Gastroesophageal sphincter (tissue), 4 donors: ENCODE measurements at regions not wholly inside any gene's neighbourhood (a gene's known extent, or its start where the extent isn't known, plus 50 kb on each side); places are given as distances from the start of the nearest gene placed in this dataset.

Experiments used
- ATAC-seq: fragments of 150-250 bp; one replicate; pipeline ENCODE4 v1.9.1; 2016; ENCODE audit warnings: mild to moderate bottlenecking, moderate library complexity
- H3K27ac ChIP-seq, 4 donors: fragments of 200-600 bp; sonication (generic) in 3 of 4; 1 replicate in 3 of 4; 2 replicates in 1 of 4; pipeline ENCODE4 v1.5.1; 2016 to 2019
- H3K27me3 ChIP-seq: fragments of 200-600 bp; sonication (generic); one replicate; pipeline ENCODE4 v1.5.1; 2019
- H3K36me3 ChIP-seq, 2 donors: fragments of 200-600 bp; sonication (generic); one replicate each; pipeline ENCODE4 v1.5.1; 2019; ENCODE audit warnings: control low read depth in 1 of 2
- H3K4me1 ChIP-seq, 3 donors: fragments of 200-600 bp; sonication (generic); 1 replicate in 2 of 3; 2 replicates in 1 of 3; pipeline ENCODE4 v1.5.1; 2016 to 2019; ENCODE audit warnings: control low read depth in 2 of 3
- H3K4me3 ChIP-seq, 2 donors: fragments of 200-600 bp; sonication (generic); one replicate each; pipeline ENCODE4 v1.5.1; 2019; ENCODE audit warnings: mild to moderate bottlenecking in 1 of 2, moderate library complexity in 1 of 2
- H3K9me3 ChIP-seq, 3 donors: fragments of 200-600 bp; sonication (generic); one replicate each; pipeline ENCODE4 v1.5.1; 2017 to 2019; ENCODE audit warnings: control low read depth in 2 of 3
- EP300 ChIP-seq: sonication (generic); formaldehyde crosslinking; IDR thresholded peaks from one replicate; pipeline ENCODE4 v1.6.1; 2017; ENCODE audit warnings: antibody characterized with exemption, mild to moderate bottlenecking
- POLR2A ChIP-seq, 2 donors: fragments of 450-650 bp; IDR thresholded peaks; one replicate each; pipeline ENCODE4 v1.6.1; 2017; ENCODE audit warnings: antibody characterized with exemption in 2 of 2, mild to moderate bottlenecking in 2 of 2, moderate library complexity in 1 of 2
- POLR2AphosphoS5 ChIP-seq: sonication (generic); formaldehyde crosslinking; IDR thresholded peaks from one replicate; pipeline ENCODE4 v1.6.1; 2017; ENCODE audit warnings: antibody characterized with exemption
- WGBS, 2 donors: methylation state at CpG; one replicate each; pipeline ENCODE4 v1.1.5; 2018; ENCODE audit warnings: low coverage in 1 of 2; 5-methylcytosine and 5-hydroxymethylcytosine counted together
- TF ChIP-seq, protein P1 (sequence below), 4 experiments: fragments of 200-600 bp in 2 of 4; fragments of 450-650 bp in 2 of 4; sonication (generic) in 1 of 4; IDR thresholded peaks; one replicate each; pipeline ENCODE4 v1.5.1; 2017 to 2019; ENCODE audit warnings: antibody characterized with exemption in 4 of 4, mild to moderate bottlenecking in 2 of 4, moderate library complexity in 2 of 4

GRCh38 chr4:11976726-11977263 lies 548.1 kb upstream of the HS3ST1 start:
- Histone ChIP-seq H3K4me3 (no peak overlapping the region), H3K27me3 (no peaks in the 10 kb centered on the region), H3K27ac (no peak overlapping the region), H3K4me1 (no peaks in the 10 kb centered on the region), H3K9me3 (no peaks in the 10 kb centered on the region), H3K36me3 (no peaks in the 10 kb centered on the region)
- no peak for TF ChIP-seq POLR2A (IDR thresholded peaks at IDR 0.05)
- TF ChIP-seq EP300: no peak
- TF ChIP-seq, protein P1, sequence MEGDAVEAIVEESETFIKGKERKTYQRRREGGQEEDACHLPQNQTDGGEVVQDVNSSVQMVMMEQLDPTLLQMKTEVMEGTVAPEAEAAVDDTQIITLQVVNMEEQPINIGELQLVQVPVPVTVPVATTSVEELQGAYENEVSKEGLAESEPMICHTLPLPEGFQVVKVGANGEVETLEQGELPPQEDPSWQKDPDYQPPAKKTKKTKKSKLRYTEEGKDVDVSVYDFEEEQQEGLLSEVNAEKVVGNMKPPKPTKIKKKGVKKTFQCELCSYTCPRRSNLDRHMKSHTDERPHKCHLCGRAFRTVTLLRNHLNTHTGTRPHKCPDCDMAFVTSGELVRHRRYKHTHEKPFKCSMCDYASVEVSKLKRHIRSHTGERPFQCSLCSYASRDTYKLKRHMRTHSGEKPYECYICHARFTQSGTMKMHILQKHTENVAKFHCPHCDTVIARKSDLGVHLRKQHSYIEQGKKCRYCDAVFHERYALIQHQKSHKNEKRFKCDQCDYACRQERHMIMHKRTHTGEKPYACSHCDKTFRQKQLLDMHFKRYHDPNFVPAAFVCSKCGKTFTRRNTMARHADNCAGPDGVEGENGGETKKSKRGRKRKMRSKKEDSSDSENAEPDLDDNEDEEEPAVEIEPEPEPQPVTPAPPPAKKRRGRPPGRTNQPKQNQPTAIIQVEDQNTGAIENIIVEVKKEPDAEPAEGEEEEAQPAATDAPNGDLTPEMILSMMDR (IDR thresholded peaks at IDR 0.05): no peak
- TF ChIP-seq POLR2AphosphoS5: no peak
- 74 to 75% methylated on average over 3 of the region's 3 CpGs for WGBS, 2 donors
- no peak for ATAC-seq

DNA sequence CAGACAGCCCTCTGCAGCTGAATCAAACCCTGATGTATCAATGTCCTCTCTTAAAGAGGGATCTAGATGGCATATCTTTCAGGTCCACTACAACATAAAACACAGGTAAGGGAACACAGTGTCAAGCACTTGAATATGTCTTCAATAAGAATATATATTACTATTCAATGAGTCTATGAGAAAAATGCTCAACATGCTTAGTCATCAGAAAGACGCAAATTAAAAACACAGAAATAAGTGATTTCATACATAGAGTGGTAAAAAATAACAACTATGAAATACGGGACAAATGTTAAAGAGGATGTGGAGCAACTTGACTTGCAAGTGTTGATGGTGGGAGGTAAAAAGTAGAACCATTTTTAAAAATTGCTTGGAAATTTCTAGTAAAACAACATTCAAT lies 544.6 kb upstream of the HS3ST1 start:
- H3K27ac ChIP-seq: no peak overlapping the region
- H3K27me3 ChIP-seq: no peaks in the 10 kb centered on the region
- no peaks in the 10 kb centered on the region for H3K4me1 ChIP-seq
- no peaks in the 10 kb centered on the region for H3K36me3 ChIP-seq
- 92 to 100% methylated on average over 2 of the region's 2 CpGs for WGBS, 2 donors
- H3K4me3 ChIP-seq: no peak overlapping the region
- TF ChIP-seq, protein P1 (IDR thresholded peaks at IDR 0.05): no peak
- TF ChIP-seq POLR2A (IDR thresholded peaks at IDR 0.05) (no peak), EP300 (no peak), POLR2AphosphoS5 (no peak)
- no peaks in the 10 kb centered on the region for H3K9me3 ChIP-seq
- no peak for ATAC-seq

- no peak for ATAC-seq
Measured at GRCh38 chr4:11970754-11971153, 542.1 kb upstream of the HS3ST1 start.

GRCh38 chr4:11966782-11967181 lies 538.1 kb upstream of the HS3ST1 start:
- no peaks in the 10 kb centered on the region for H3K4me1 ChIP-seq
- H3K27ac ChIP-seq: no peak overlapping the region
- H3K36me3 ChIP-seq: no peaks in the 10 kb centered on the region
- no peak overlapping the region for H3K4me3 ChIP-seq
- H3K27me3 ChIP-seq: no peaks in the 10 kb centered on the region
- 47 to 52% methylated on average over 4 of the region's 4 CpGs for WGBS, 2 donors
- no peak for ATAC-seq
- TF ChIP-seq POLR2AphosphoS5: no peak
- TF ChIP-seq POLR2A (IDR thresholded peaks at IDR 0.05): no peak
- TF ChIP-seq, protein P1 (IDR thresholded peaks at IDR 0.05): no peak
- TF ChIP-seq EP300: no peak
- H3K9me3 ChIP-seq: no peaks in the 10 kb centered on the region

More at GRCh38 chr4:11970754-11971153, 542.1 kb upstream of the HS3ST1 start:
- Histone ChIP-seq H3K27me3 (no peaks in the 10 kb centered on the region), H3K9me3 (no peaks in the 10 kb centered on the region), H3K4me1 (no peaks in the 10 kb centered on the region), H3K4me3 (no peak overlapping the region), H3K36me3 (no peaks in the 10 kb centered on the region), H3K27ac (no peak overlapping the region)
- TF ChIP-seq, protein P1 (IDR thresholded peaks at IDR 0.05): no peak
- TF ChIP-seq POLR2A (IDR thresholded peaks at IDR 0.05) (no peak), POLR2AphosphoS5 (no peak), EP300 (no peak)

GRCh38 chr4:11954093-11954492 lies 525.4 kb upstream of the HS3ST1 start:
- no peaks in the 10 kb centered on the region for H3K9me3 ChIP-seq
- no peaks in the 10 kb centered on the region for H3K4me1 ChIP-seq
- no peak overlapping the region for H3K4me3 ChIP-seq
- no peaks in the 10 kb centered on the region for H3K27me3 ChIP-seq
- TF ChIP-seq POLR2AphosphoS5: no peak
- TF ChIP-seq EP300: no peak
- TF ChIP-seq POLR2A (IDR thresholded peaks at IDR 0.05): no peak
- TF ChIP-seq, protein P1 (IDR thresholded peaks at IDR 0.05): peak in 1 of 4 experiments; percentile 29
- 56 to 60% methylated on average over 2 of the region's 2 CpGs for WGBS, 2 donors
- no peak for ATAC-seq
- no peaks in the 10 kb centered on the region for H3K36me3 ChIP-seq
- no peak overlapping the region for H3K27ac ChIP-seq
